ENCODE measurements at regions not wholly inside any gene's neighbourhood (a gene's known extent, or its start where the extent isn't known, plus 50 kb on each side); places are given as distances from the start of the nearest gene placed in this dataset.

GRCh38 chr9:75532233-75533050, 358.0 kb upstream of the PCSK5 start:
- no peak for TF ChIP-seq CTCF (IDR thresholded peaks at IDR 0.05)

DNA sequence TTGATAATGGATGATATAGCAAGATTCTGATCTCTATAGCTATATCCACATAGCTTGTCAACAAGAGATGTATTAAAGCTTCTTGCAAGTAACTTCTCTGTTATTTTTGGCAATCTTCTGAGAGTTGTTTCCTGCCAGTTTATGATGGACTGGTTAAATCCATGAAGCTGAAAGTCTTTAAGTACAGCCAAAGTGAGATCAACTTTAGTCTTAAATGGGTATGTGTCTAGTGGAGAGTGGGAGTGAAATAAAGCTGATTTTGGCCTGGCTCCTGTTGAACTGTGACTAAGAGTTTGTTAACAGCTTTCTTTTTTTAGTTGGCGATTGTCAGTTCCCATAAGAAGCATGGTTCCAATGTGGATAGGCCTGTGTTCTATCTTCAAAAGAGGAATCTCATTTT, 350.9 kb upstream of the PCSK5 start:
- no peak for TF ChIP-seq CTCF (IDR thresholded peaks at IDR 0.05)

- TF ChIP-seq CTCF (IDR thresholded peaks at IDR 0.05), result no peak
Observed at GRCh38 chr9:75540185-75540584, 350.3 kb upstream of the PCSK5 start.

- TF ChIP-seq CTCF (IDR thresholded peaks at IDR 0.05), result no peak
Observed at GRCh38 chr9:75541734-75542133, 348.7 kb upstream of the PCSK5 start.

DNA sequence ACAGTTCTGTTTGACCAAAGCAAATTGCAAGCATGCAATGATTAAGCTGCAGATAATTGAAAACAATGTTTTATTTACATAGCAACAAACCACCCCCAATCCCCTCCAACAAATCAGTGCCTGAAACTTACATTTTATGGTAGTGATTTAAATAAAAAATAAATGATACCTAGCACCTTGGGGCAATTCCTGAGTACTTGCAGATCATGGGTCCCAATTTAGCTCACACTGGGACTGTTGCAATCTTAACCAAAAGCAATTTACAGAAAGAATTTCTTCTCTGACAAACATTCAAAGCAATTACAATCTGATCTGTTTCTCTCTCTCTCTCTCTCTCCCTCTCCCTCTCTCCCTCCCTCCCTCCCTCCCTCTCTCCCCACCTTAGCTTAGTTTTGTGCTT, 345.7 kb upstream of the PCSK5 start:
- no peak for TF ChIP-seq CTCF (IDR thresholded peaks at IDR 0.05)

DNA sequence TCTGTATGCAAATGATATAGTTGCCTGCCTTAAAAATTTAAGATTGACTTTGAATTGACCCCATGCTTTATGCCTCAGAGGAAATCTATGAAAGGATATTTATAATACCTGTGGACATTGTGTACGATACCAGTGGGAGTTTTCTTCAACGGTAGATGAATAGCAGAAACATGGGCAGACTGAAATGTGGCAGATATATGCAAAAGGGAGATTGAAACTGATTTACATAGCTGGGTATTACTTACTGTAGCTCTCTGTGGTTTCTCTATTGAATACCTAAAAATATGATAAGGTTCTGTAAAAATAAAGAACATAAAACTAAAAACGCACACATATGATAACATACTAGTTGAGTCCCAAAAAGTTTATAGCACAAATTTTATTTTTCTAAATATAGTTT, 345.2 kb upstream of the PCSK5 start:
- no peak for TF ChIP-seq CTCF (IDR thresholded peaks at IDR 0.05)

DNA sequence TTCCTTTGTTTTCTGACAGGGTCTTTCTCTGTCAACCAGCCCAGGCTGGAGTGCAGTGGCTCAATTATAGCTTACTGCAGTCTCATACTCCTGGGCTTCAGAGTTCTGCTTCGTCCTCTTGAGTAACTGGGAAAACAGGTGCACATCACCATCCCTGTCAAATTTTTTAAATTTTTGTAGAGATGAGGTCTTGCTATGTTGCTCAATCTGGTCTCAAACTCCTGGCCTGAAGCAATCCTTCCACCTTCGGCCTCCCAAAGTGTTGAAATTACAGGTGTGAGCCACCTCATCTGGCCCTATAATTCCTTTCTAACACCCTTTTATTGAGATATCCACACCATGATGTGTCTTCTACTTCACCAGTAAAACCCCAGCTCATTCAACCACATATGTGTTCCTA, 341.6 kb upstream of the PCSK5 start:
- TF ChIP-seq CTCF (IDR thresholded peaks at IDR 0.05), result no peak

- no peak for TF ChIP-seq CTCF (IDR thresholded peaks at IDR 0.05)
Observed at GRCh38 chr9:75551861-75552260, 338.6 kb upstream of the PCSK5 start.

Measured in LNCAP (cell line).